Mucosa of descending colon (tissue), 3 donors: ENCODE measurements at regions not wholly inside any gene's neighbourhood (a gene's known extent, or its start where the extent isn't known, plus 50 kb on each side); places are given as distances from the start of the nearest gene placed in this dataset.

ENCODE experiments used
- ATAC-seq: fragments of 200-7000 bp; cut with Tn5 transposase; one replicate; pipeline ENCODE4 v1.9.1; 2020; ENCODE audit warnings: mild to moderate bottlenecking, moderate library complexity
- DNase-seq, 3 donors: peaks; one replicate each; pipeline ENCODE4 v3.0.0-alpha.2; 2020
- H3K36me3 ChIP-seq: fragments of 200-600 bp; one replicate; pipeline ENCODE4 v1.8.0; 2021; ENCODE audit warnings: low read depth, mild to moderate bottlenecking
- H3K4me1 ChIP-seq: fragments of 200-600 bp; one replicate; pipeline ENCODE4 v1.8.0; 2021; ENCODE audit warnings: low read depth, mild to moderate bottlenecking
- H3K4me3 ChIP-seq: fragments of 200-600 bp; one replicate; pipeline ENCODE4 v1.8.0; 2021; ENCODE audit warnings: mild to moderate bottlenecking
- H3K9me3 ChIP-seq: fragments of 200-600 bp; one replicate; pipeline ENCODE4 v1.8.0; 2021; ENCODE audit warnings: mild to moderate bottlenecking
- intact Hi-C, 2 donors: fragments of 100-400 bp; cut with DNase I in 1 of 2; cut with micrococcal nuclease in 1 of 2; formaldehyde crosslinking; loops; one replicate each; pipeline versions ENCODE4 v1.11.0 to v1.11.1; 2022; cut with DNase I, micrococcal nuclease
- TF ChIP-seq, protein P1 (sequence below): fragments of 200-600 bp; IDR thresholded peaks from one replicate; pipeline ENCODE4 v1.8.0; 2022; ENCODE audit warnings: antibody characterized with exemption, mild to moderate bottlenecking
- donor health status: DM: no; HTN: no; CAD: no; lungs with moderate emphysema.
- donor health status: DM: no; HTN: no; CAD: no.
- donor health status: DM: no; HTN: yes; CAD: no.

GRCh38 chr3:64921281-64922065, 233.7 kb upstream of the ADAMTS9 start:
- no peak overlapping the region for H3K4me3 ChIP-seq
- DNase-seq: no peak
- H3K4me1 ChIP-seq: no peaks in the 10 kb centered on the region
- H3K36me3 ChIP-seq: no peaks in the 10 kb centered on the region
- TF ChIP-seq, protein P1, sequence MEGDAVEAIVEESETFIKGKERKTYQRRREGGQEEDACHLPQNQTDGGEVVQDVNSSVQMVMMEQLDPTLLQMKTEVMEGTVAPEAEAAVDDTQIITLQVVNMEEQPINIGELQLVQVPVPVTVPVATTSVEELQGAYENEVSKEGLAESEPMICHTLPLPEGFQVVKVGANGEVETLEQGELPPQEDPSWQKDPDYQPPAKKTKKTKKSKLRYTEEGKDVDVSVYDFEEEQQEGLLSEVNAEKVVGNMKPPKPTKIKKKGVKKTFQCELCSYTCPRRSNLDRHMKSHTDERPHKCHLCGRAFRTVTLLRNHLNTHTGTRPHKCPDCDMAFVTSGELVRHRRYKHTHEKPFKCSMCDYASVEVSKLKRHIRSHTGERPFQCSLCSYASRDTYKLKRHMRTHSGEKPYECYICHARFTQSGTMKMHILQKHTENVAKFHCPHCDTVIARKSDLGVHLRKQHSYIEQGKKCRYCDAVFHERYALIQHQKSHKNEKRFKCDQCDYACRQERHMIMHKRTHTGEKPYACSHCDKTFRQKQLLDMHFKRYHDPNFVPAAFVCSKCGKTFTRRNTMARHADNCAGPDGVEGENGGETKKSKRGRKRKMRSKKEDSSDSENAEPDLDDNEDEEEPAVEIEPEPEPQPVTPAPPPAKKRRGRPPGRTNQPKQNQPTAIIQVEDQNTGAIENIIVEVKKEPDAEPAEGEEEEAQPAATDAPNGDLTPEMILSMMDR: no peak
- ATAC-seq: no peak
- H3K9me3 ChIP-seq: no peaks in the 10 kb centered on the region
- intact Hi-C loops: no loop called here

GRCh38 chr3:64919934-64920333, 232.1 kb upstream of the ADAMTS9 start:
- no peak overlapping the region for H3K4me3 ChIP-seq
- intact Hi-C loops: no loop called here
- H3K4me1 ChIP-seq: no peaks in the 10 kb centered on the region
- H3K36me3 ChIP-seq: no peaks in the 10 kb centered on the region
- no peaks in the 10 kb centered on the region for H3K9me3 ChIP-seq
- ATAC-seq (no peak), DNase-seq (no peak)
- TF ChIP-seq, protein P1: no peak

GRCh38 chr3:64918989-64919388, 231.2 kb upstream of the ADAMTS9 start:
- ATAC-seq: no peak
- Histone ChIP-seq H3K4me1 (no peaks in the 10 kb centered on the region), H3K9me3 (no peaks in the 10 kb centered on the region), H3K4me3 (no peak overlapping the region), H3K36me3 (no peaks in the 10 kb centered on the region)
- intact Hi-C loops: no loop called here
- TF ChIP-seq, protein P1: no peak
- no peak for DNase-seq

- no peak for DNase-seq
- Histone ChIP-seq H3K4me1 (no peaks in the 10 kb centered on the region), H3K36me3 (no peaks in the 10 kb centered on the region), H3K4me3 (no peak overlapping the region), H3K9me3 (no peaks in the 10 kb centered on the region)
- no peak for ATAC-seq
- TF ChIP-seq, protein P1: no peak
- intact Hi-C loops: no loop called here
These were observed 230.2 kb upstream of the ADAMTS9 start for GRCh38 chr3:64917914-64918453.

DNA sequence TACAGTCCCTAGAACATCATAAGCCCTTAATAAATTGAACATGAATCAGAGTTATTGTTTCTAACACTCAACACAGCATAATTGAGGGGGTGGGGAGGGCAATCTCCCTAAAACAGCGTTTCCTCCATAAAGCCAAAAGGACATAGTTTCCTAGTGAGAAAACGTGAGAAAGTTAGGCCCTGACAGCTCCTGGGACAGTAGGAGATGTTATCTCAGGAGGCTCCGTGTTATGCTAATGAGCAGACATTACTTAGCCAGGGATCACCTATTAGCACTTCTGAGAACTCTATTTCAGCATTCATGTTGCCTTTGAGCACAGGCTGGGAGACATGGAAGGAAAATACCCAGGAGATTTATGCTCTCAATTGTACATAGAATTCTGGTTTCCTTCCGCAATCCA, 229.1 kb upstream of the ADAMTS9 start:
- TF ChIP-seq, protein P1: no peak
- Histone ChIP-seq H3K9me3 (no peaks in the 10 kb centered on the region), H3K36me3 (no peaks in the 10 kb centered on the region), H3K4me3 (no peak overlapping the region), H3K4me1 (no peaks in the 10 kb centered on the region)
- no peak for ATAC-seq
- DNase-seq: no peak
- intact Hi-C loops: no loop called here
